HepG2 (cell line): ENCODE measurements at regions not wholly inside any gene's neighbourhood (a gene's known extent, or its start where the extent isn't known, plus 50 kb on each side); places are given as distances from the start of the nearest gene placed in this dataset.

ENCODE experiments used
- AGO1 ChIP-seq: fragments of 200-400 bp; formaldehyde crosslinking; IDR thresholded peaks from 2 replicates; pipeline ENCODE4 v1.6.1; 2017; ENCODE audit warnings: mild to moderate bottlenecking, low read depth, low read length, moderate library complexity; ENCODE audit not compliant: poor library complexity, severe bottlenecking
- CBX5 ChIP-seq: sonication (generic); formaldehyde crosslinking; IDR thresholded peaks from 2 replicates; pipeline ENCODE4 v1.4.0; 2020; ENCODE audit warnings: missing genetic modification reagents, borderline replicate concordance
- CREM ChIP-seq, 2 experiments: sonication (generic) in 1 of 2; formaldehyde crosslinking in 1 of 2; IDR thresholded peaks; 2 replicates each; pipeline versions ENCODE4 v1.4.0 to v1.6.1; 2016 to 2020; ENCODE audit warnings: antibody characterized with exemption in 1 of 2, mild to moderate bottlenecking in 1 of 2, missing genetic modification reagents in 1 of 2
- CTCF ChIP-seq: sonication (generic); formaldehyde crosslinking; IDR thresholded peaks from 2 replicates; pipeline ENCODE4 v1.5.0; 2020; ENCODE audit warnings: mild to moderate bottlenecking, missing genetic modification reagents, moderate library complexity
- EZH2 ChIP-seq: conservative IDR thresholded peaks from 2 replicates; pipeline ENCODE4 v1.6.1; 2012; ENCODE audit warnings: mild to moderate bottlenecking, low read depth, low read length, moderate library complexity
- JUND ChIP-seq: sonication (generic); formaldehyde crosslinking; IDR thresholded peaks from 2 replicates; pipeline ENCODE4 v1.8.0; 2022; ENCODE audit warnings: mild to moderate bottlenecking, missing genetic modification reagents
- POLR2A ChIP-seq, 2 experiments: IDR thresholded peaks; 2 replicates each; pipeline ENCODE4 v1.6.1; 2011; ENCODE audit warnings: low read depth in 2 of 2, low read length in 2 of 2, mild to moderate bottlenecking in 1 of 2, moderate library complexity in 1 of 2; ENCODE audit not compliant: insufficient read depth in 1 of 2
- POLR2AphosphoS5 ChIP-seq: IDR thresholded peaks from 2 replicates; pipeline ENCODE4 v1.6.1; 2012; ENCODE audit warnings: low read depth, low read length
- SIN3A ChIP-seq: IDR thresholded peaks from 2 replicates; pipeline ENCODE4 v1.6.1; 2011; ENCODE audit warnings: low read depth, mild to moderate bottlenecking, control low read depth, low read length, borderline replicate concordance
- SMC3 ChIP-seq: IDR thresholded peaks from 2 replicates; pipeline ENCODE4 v1.6.1; 2011; ENCODE audit warnings: low read length, improper control_type of control experiment
- TCF12 ChIP-seq, 2 experiments: fragments of 450-650 bp in 1 of 2; sonication (generic) in 1 of 2; formaldehyde crosslinking in 1 of 2; IDR thresholded peaks; 2 replicates each; pipeline versions ENCODE4 v1.6.1 to v1.8.0; 2017 to 2022; ENCODE audit warnings: antibody characterized with exemption in 1 of 2, mild to moderate bottlenecking in 1 of 2, missing genetic modification reagents in 1 of 2, moderate library complexity in 1 of 2
- ZNF232 ChIP-seq: sonication (generic); formaldehyde crosslinking; IDR thresholded peaks from 2 replicates; pipeline ENCODE4 v1.4.0; 2020; ENCODE audit warnings: missing genetic modification reagents, borderline replicate concordance
- ZNF720 ChIP-seq: sonication (generic); formaldehyde crosslinking; IDR thresholded peaks from 2 replicates; pipeline ENCODE4 v1.4.0; 2020; ENCODE audit warnings: missing genetic modification reagents
- TF ChIP-seq, protein P1 (sequence below): sonication (generic); formaldehyde crosslinking; IDR thresholded peaks from 2 replicates; pipeline ENCODE4 v1.4.0; 2020; ENCODE audit warnings: missing genetic modification reagents, borderline replicate concordance

GRCh38 chr7:125218076-125218475 is 288.5 kb upstream of the POT1 start:
- TF ChIP-seq CBX5 (CRISPR knock-in tag) = no peak
- TF ChIP-seq EZH2 = no peak
- no peak for TF ChIP-seq ZNF720
- TF ChIP-seq, protein P1, sequence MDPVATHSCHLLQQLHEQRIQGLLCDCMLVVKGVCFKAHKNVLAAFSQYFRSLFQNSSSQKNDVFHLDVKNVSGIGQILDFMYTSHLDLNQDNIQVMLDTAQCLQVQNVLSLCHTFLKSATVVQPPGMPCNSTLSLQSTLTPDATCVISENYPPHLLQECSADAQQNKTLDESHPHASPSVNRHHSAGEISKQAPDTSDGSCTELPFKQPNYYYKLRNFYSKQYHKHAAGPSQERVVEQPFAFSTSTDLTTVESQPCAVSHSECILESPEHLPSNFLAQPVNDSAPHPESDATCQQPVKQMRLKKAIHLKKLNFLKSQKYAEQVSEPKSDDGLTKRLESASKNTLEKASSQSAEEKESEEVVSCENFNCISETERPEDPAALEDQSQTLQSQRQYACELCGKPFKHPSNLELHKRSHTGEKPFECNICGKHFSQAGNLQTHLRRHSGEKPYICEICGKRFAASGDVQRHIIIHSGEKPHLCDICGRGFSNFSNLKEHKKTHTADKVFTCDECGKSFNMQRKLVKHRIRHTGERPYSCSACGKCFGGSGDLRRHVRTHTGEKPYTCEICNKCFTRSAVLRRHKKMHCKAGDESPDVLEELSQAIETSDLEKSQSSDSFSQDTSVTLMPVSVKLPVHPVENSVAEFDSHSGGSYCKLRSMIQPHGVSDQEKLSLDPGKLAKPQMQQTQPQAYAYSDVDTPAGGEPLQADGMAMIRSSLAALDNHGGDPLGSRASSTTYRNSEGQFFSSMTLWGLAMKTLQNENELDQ (CRISPR knock-in tag) = no peak
- no peak for TF ChIP-seq SIN3A
- TF ChIP-seq AGO1 = no peak
- no peak for TF ChIP-seq SMC3
- TF ChIP-seq ZNF232 (CRISPR knock-in tag) = no peak
- no peak for TF ChIP-seq CTCF
- TF ChIP-seq POLR2AphosphoS5 = no peak
- TF ChIP-seq POLR2A (IDR thresholded peaks at IDR 0.05; ENCODE audit: insufficient read depth in 1 of 2, low read depth in 2 of 2, low read length in 2 of 2) = no peak
- TF ChIP-seq CREM (IDR thresholded peaks at IDR 0.05) = no peak
- TF ChIP-seq CREM (CRISPR knock-in tag; IDR thresholded peaks at IDR 0.05) = no peak
- TF ChIP-seq JUND = no peak
- no peak for TF ChIP-seq TCF12 (IDR thresholded peaks at IDR 0.05)
- TF ChIP-seq TCF12 (CRISPR knock-in tag; IDR thresholded peaks at IDR 0.05) = no peak
